ENCODE measurements at regions not wholly inside any gene's neighbourhood (a gene's known extent, or its start where the extent isn't known, plus 50 kb on each side); places are given as distances from the start of the nearest gene placed in this dataset.

GRCh38 chr14:85788470-85789233 lies 258.7 kb downstream of the FLRT2 start:
- H3K4me3 ChIP-seq (ENCODE audit: control insufficient read depth, low read depth, low read length): no peak overlapping the region
- TF ChIP-seq CTCF (conservative IDR thresholded peaks at IDR 0.05; ENCODE audit: control insufficient read depth, insufficient read depth, low read depth, low read length): no peak
- no peak for DNase-seq (ENCODE audit: low read depth)

DNA sequence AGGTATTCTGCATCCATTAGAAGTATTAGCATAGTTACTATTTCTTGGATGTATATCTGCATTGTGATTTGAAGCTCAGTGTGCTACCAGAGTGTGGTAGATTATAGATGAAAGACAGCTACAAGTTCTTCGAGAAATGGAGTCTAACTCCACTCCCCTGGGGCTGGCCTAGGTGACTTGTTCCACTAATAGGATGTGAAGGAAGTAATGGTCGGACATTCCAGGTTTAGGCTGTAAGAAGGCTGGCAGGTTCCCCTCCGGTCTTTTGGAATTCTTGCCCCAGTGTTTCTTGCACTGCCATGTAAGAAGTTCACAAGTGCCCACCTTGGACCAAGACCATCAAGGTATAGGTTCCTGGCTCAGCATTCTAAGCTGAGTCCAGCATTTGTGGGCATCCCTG lies 236.4 kb downstream of the FLRT2 start:
- DNase-seq (ENCODE audit: low read depth): no peak
- no peak for TF ChIP-seq CTCF (conservative IDR thresholded peaks at IDR 0.05; ENCODE audit: control insufficient read depth, insufficient read depth, low read depth, low read length)
- no peak overlapping the region for H3K4me3 ChIP-seq (ENCODE audit: control insufficient read depth, low read depth, low read length)

DNA sequence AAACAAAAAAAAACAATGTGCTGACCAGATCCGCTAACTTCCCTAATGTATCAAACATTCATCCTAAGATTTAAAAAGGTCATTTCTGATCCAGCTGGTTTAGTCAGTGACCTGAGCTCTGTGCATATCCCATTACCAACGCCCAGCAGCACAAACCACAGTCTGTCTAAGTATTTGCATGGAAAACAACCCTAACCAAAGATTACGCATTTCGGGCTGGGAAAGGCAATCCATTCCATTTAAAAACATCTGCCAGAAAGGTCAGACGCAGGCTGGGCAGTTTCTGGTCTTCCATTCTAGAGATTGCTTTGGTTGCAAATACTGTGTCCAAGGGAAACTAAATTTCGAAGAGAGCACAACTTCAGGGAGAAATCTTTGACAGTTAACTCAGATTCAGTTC lies 234.9 kb downstream of the FLRT2 start:
- H3K4me3 ChIP-seq (ENCODE audit: control insufficient read depth, low read depth, low read length): no peak overlapping the region
- peak; percentile 71 for DNase-seq (ENCODE audit: low read depth)
- TF ChIP-seq CTCF (conservative IDR thresholded peaks at IDR 0.05; ENCODE audit: control insufficient read depth, insufficient read depth, low read depth, low read length): no peak

- no peak for DNase-seq (ENCODE audit: low read depth)
- no peak overlapping the region for H3K4me3 ChIP-seq (ENCODE audit: control insufficient read depth, low read depth, low read length)
- no peak for TF ChIP-seq CTCF (conservative IDR thresholded peaks at IDR 0.05; ENCODE audit: control insufficient read depth, insufficient read depth, low read depth, low read length)
Observed at GRCh38 chr14:85762526-85762925, 232.6 kb downstream of the FLRT2 start.

GRCh38 chr14:85752175-85752574 lies 222.2 kb downstream of the FLRT2 start:
- peak; percentile 11 for DNase-seq (ENCODE audit: low read depth)
- no peak overlapping the region for H3K4me3 ChIP-seq (ENCODE audit: control insufficient read depth, low read depth, low read length)
- no peak for TF ChIP-seq CTCF (conservative IDR thresholded peaks at IDR 0.05; ENCODE audit: control insufficient read depth, insufficient read depth, low read depth, low read length)

- no peak for TF ChIP-seq CTCF (conservative IDR thresholded peaks at IDR 0.05; ENCODE audit: control insufficient read depth, insufficient read depth, low read depth, low read length)
- no peak overlapping the region for H3K4me3 ChIP-seq (ENCODE audit: control insufficient read depth, low read depth, low read length)
- no peak for DNase-seq (ENCODE audit: low read depth)
Observed at GRCh38 chr14:85744573-85744972, 214.6 kb downstream of the FLRT2 start.
